ENCODE measurements at regions not wholly inside any gene's neighbourhood (a gene's known extent, or its start where the extent isn't known, plus 50 kb on each side); places are given as distances from the start of the nearest gene placed in this dataset.

DNA sequence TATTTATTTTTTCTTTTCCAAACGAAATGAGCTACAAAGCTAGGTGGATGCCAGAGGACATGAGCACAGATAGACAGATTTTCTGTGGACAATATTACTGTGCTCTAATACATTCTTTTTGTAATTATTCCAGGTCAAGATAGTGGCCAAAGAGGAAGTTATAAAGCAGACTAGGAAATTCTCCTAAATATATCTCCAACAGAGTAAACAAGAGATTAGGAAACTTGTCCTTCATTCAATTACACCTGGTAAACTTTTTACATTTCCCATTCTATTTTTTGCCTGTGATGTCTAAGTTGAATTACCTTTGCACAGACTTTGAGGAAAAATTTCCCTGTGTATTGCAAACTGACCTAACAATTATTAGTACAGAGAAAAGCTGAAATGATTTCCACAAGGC is 905.5 kb upstream of the PCDH20 start:
- TF ChIP-seq, protein P1, sequence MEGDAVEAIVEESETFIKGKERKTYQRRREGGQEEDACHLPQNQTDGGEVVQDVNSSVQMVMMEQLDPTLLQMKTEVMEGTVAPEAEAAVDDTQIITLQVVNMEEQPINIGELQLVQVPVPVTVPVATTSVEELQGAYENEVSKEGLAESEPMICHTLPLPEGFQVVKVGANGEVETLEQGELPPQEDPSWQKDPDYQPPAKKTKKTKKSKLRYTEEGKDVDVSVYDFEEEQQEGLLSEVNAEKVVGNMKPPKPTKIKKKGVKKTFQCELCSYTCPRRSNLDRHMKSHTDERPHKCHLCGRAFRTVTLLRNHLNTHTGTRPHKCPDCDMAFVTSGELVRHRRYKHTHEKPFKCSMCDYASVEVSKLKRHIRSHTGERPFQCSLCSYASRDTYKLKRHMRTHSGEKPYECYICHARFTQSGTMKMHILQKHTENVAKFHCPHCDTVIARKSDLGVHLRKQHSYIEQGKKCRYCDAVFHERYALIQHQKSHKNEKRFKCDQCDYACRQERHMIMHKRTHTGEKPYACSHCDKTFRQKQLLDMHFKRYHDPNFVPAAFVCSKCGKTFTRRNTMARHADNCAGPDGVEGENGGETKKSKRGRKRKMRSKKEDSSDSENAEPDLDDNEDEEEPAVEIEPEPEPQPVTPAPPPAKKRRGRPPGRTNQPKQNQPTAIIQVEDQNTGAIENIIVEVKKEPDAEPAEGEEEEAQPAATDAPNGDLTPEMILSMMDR (IDR thresholded peaks at IDR 0.05), result no peak
- TF ChIP-seq POLR2AphosphoS5 (IDR thresholded peaks at IDR 0.05), result no peak
- TF ChIP-seq POLR2A (IDR thresholded peaks at IDR 0.05; ENCODE audit: low read depth), result no peak
- TF ChIP-seq EP300 (IDR thresholded peaks at IDR 0.05), result no peak

GRCh38 chr13:62320129-62321108 is 904.8 kb upstream of the PCDH20 start:
- H3K27ac ChIP-seq (replicated peaks in 1 of 4), result no peak overlapping the region
- no peak overlapping the region for H3K4me3 ChIP-seq
- no peak for TF ChIP-seq EP300 (IDR thresholded peaks at IDR 0.05)
- TF ChIP-seq, protein P1 (IDR thresholded peaks at IDR 0.05), result peak in 2 of 3 experiments; percentile 36 to 39
- no peaks in the 10 kb centered on the region for H3K27me3 ChIP-seq
- WGBS, result 33% methylated on average over 4 of the region's 4 CpGs
- H3K4me1 ChIP-seq, result no peaks in the 10 kb centered on the region
- intact Hi-C loops (cut with DNase I), result no loop called here
- no peak for DNase-seq (ENCODE audit: extremely low spot score)
- no peaks in the 10 kb centered on the region for H3K36me3 ChIP-seq
- H3K9me3 ChIP-seq, result no peaks in the 10 kb centered on the region

More for the DNA sequence above, 905.5 kb upstream of the PCDH20 start:
- H3K36me3 ChIP-seq, result no peaks in the 10 kb centered on the region
- no peaks in the 10 kb centered on the region for H3K9me3 ChIP-seq
- no peak overlapping the region for H3K27ac ChIP-seq (replicated peaks in 1 of 4)
- no peaks in the 10 kb centered on the region for H3K4me1 ChIP-seq
- WGBS, result 4% methylated on average over 1 of the region's 1 CpG
- no peak for DNase-seq (ENCODE audit: extremely low spot score)
- no peaks in the 10 kb centered on the region for H3K27me3 ChIP-seq
- intact Hi-C loops (cut with DNase I), result no loop called here
- H3K4me3 ChIP-seq, result no peak overlapping the region

GRCh38 chr13:62309904-62310303 is 894.3 kb upstream of the PCDH20 start:
- Histone ChIP-seq H3K36me3 (no peaks in the 10 kb centered on the region), H3K9me3 (no peaks in the 10 kb centered on the region), H3K27me3 (no peaks in the 10 kb centered on the region), H3K4me1 (no peaks in the 10 kb centered on the region), H3K27ac (replicated peaks in 1 of 4) (no peak overlapping the region), H3K4me3 (no peak overlapping the region)
- 74% methylated on average over 3 of the region's 3 CpGs for WGBS
- no peak for DNase-seq (ENCODE audit: extremely low spot score)
- intact Hi-C loops (cut with DNase I), result no loop called here
- TF ChIP-seq POLR2AphosphoS5 (IDR thresholded peaks at IDR 0.05), result no peak
- TF ChIP-seq, protein P1 (IDR thresholded peaks at IDR 0.05), result no peak
- no peak for TF ChIP-seq POLR2A (IDR thresholded peaks at IDR 0.05; ENCODE audit: low read depth)
- no peak for TF ChIP-seq EP300 (IDR thresholded peaks at IDR 0.05)

- Histone ChIP-seq H3K4me3 (peak overlapping the region in 1 of 4 donors; percentile 19), H3K36me3 (no peaks in the 10 kb centered on the region)
Observed at GRCh38 chr13:62305756-62306155, 890.1 kb upstream of the PCDH20 start.

More at GRCh38 chr13:62305756-62306155, 890.1 kb upstream of the PCDH20 start:
- Histone ChIP-seq H3K27me3 (no peaks in the 10 kb centered on the region), H3K9me3 (peaks cover 0 to 7% (median 0%) of the 10 kb centered on the region in 4 donors), H3K27ac (replicated peaks in 1 of 4) (no peak overlapping the region), H3K4me1 (no peaks in the 10 kb centered on the region)
- DNase-seq (ENCODE audit: extremely low spot score), result no peak
- intact Hi-C loops (cut with DNase I), result no loop called here
- WGBS, result 34% methylated on average over 3 of the region's 3 CpGs
- TF ChIP-seq POLR2A (IDR thresholded peaks at IDR 0.05; ENCODE audit: low read depth) (no peak), EP300 (IDR thresholded peaks at IDR 0.05) (no peak), POLR2AphosphoS5 (IDR thresholded peaks at IDR 0.05) (no peak)
- TF ChIP-seq, protein P1 (IDR thresholded peaks at IDR 0.05), result no peak

Data from esophagus muscularis mucosa (tissue), 4 donors.